Mammary epithelial cell (primary cell): ENCODE measurements at regions not wholly inside any gene's neighbourhood (a gene's known extent, or its start where the extent isn't known, plus 50 kb on each side); places are given as distances from the start of the nearest gene placed in this dataset.

Experiments
- CTCF ChIP-seq, 2 donors: IDR thresholded peaks in 1 of 2; conservative IDR thresholded peaks in 1 of 2; 2 replicates each; pipeline ENCODE4 v1.5.1; 2011 to 2012; ENCODE audit warnings: inconsistent platforms in 2 of 2, low read length in 2 of 2, mild to moderate bottlenecking in 2 of 2, control low read depth in 1 of 2, low read depth in 1 of 2; ENCODE audit not compliant: insufficient read depth in 1 of 2; ENCODE audit errors: extremely low read depth in 1 of 2
- EZH2 ChIP-seq: IDR thresholded peaks from 2 replicates; pipeline ENCODE4 v1.6.1; 2012; ENCODE audit warnings: low read length, inconsistent platforms, borderline replicate concordance

- TF ChIP-seq CTCF (conservative IDR thresholded peaks at IDR 0.05 in 1 of 2, IDR thresholded peaks at IDR 0.05 in 1 of 2; ENCODE audit: extremely low read depth in 1 of 2, insufficient read depth in 1 of 2, low read depth in 1 of 2, low read length in 2 of 2) (no peak), EZH2 (no peak)
Measured at GRCh38 chr3:192031941-192032340, 571.0 kb downstream of the PYDC2 start.
